ENCODE measurements at regions not wholly inside any gene's neighbourhood (a gene's known extent, or its start where the extent isn't known, plus 50 kb on each side); places are given as distances from the start of the nearest gene placed in this dataset.

- CTCF ChIA-PET, result no interaction called here
- POLR2A ChIA-PET (ENCODE audit: low non-redundant PET), result no interaction called here
These were observed 290.9 kb upstream of the MAF start for GRCh38 chr16:79891458-79891857.

GRCh38 chr16:79887541-79888540, 287.3 kb upstream of the MAF start:
- ChIA-PET POLR2A (ENCODE audit: low non-redundant PET) (no interaction called here), CTCF (no interaction called here)
- intact Hi-C loops (cut with micrococcal nuclease; ENCODE audit: unreplicated experiment), result no loop called here
- TF ChIP-seq CTCF (conservative IDR thresholded peaks at IDR 0.05; ENCODE audit: low read depth, low read length), result no peak
- TF ChIP-seq EZH2 (IDR thresholded peaks at IDR 0.05; ENCODE audit: borderline replicate concordance, low read depth, low read length, poor library complexity, severe bottlenecking), result no peak
- H3K4me1 ChIP-seq (ENCODE audit: insufficient read depth, low read length, poor library complexity, severe bottlenecking), result no peaks in the 10 kb centered on the region
- H3K27me3 ChIP-seq (replicated peaks; ENCODE audit: insufficient read depth, low read depth, low read length, poor library complexity), result no peaks in the 10 kb centered on the region
- no peak overlapping the region for H3K4me3 ChIP-seq (ENCODE audit: low read depth, low read length, poor library complexity, severe bottlenecking)
- no peaks in the 10 kb centered on the region for H3K36me3 ChIP-seq (ENCODE audit: insufficient read depth, low read length, poor library complexity, severe bottlenecking)
- no peak overlapping the region for H3K27ac ChIP-seq (ENCODE audit: low read depth, low read length, poor library complexity, severe bottlenecking)
- no peak for DNase-seq (ENCODE audit: low spot score)
- H3K9me3 ChIP-seq (ENCODE audit: low read depth, low read length, poor library complexity, severe bottlenecking), result peaks cover 10% of the 10 kb centered on the region
- no TSS peak for BruUV-seq (replicated peaks)

More at GRCh38 chr16:79891458-79891857, 290.9 kb upstream of the MAF start:
- BruUV-seq (replicated peaks), result no TSS peak
- TF ChIP-seq EZH2 (IDR thresholded peaks at IDR 0.05; ENCODE audit: borderline replicate concordance, low read depth, low read length, poor library complexity, severe bottlenecking), result no peak
- TF ChIP-seq CTCF (conservative IDR thresholded peaks at IDR 0.05; ENCODE audit: low read depth, low read length), result no peak
- Histone ChIP-seq H3K27me3 (replicated peaks; ENCODE audit: insufficient read depth, low read depth, low read length, poor library complexity) (no peaks in the 10 kb centered on the region), H3K36me3 (ENCODE audit: insufficient read depth, low read length, poor library complexity, severe bottlenecking) (no peaks in the 10 kb centered on the region), H3K4me1 (ENCODE audit: insufficient read depth, low read length, poor library complexity, severe bottlenecking) (no peaks in the 10 kb centered on the region), H3K4me3 (ENCODE audit: low read depth, low read length, poor library complexity, severe bottlenecking) (no peak overlapping the region), H3K27ac (ENCODE audit: low read depth, low read length, poor library complexity, severe bottlenecking) (no peak overlapping the region), H3K9me3 (ENCODE audit: low read depth, low read length, poor library complexity, severe bottlenecking) (peaks cover 3% of the 10 kb centered on the region)
- intact Hi-C loops (cut with micrococcal nuclease; ENCODE audit: unreplicated experiment), result no loop called here
- no peak for DNase-seq (ENCODE audit: low spot score)

- no peak for DNase-seq (ENCODE audit: low spot score)
- intact Hi-C loops (cut with micrococcal nuclease; ENCODE audit: unreplicated experiment), result no loop called here
- H3K4me3 ChIP-seq (ENCODE audit: low read depth, low read length, poor library complexity, severe bottlenecking), result no peak overlapping the region
- H3K36me3 ChIP-seq (ENCODE audit: insufficient read depth, low read length, poor library complexity, severe bottlenecking), result no peaks in the 10 kb centered on the region
- CTCF ChIA-PET, result no interaction called here
- H3K9me3 ChIP-seq (ENCODE audit: low read depth, low read length, poor library complexity, severe bottlenecking), result peaks cover 10% of the 10 kb centered on the region
- H3K27ac ChIP-seq (ENCODE audit: low read depth, low read length, poor library complexity, severe bottlenecking), result no peak overlapping the region
- POLR2A ChIA-PET (ENCODE audit: low non-redundant PET), result no interaction called here
- no TSS peak for BruUV-seq (replicated peaks)
- TF ChIP-seq EZH2 (IDR thresholded peaks at IDR 0.05; ENCODE audit: borderline replicate concordance, low read depth, low read length, poor library complexity, severe bottlenecking) (no peak), CTCF (conservative IDR thresholded peaks at IDR 0.05; ENCODE audit: low read depth, low read length) (no peak)
- no peaks in the 10 kb centered on the region for H3K4me1 ChIP-seq (ENCODE audit: insufficient read depth, low read length, poor library complexity, severe bottlenecking)
- no peaks in the 10 kb centered on the region for H3K27me3 ChIP-seq (replicated peaks; ENCODE audit: insufficient read depth, low read depth, low read length, poor library complexity)
These were observed 284.8 kb upstream of the MAF start for GRCh38 chr16:79885320-79885719.
